T47D (cell line): ENCODE measurements at regions not wholly inside any gene's neighbourhood (a gene's known extent, or its start where the extent isn't known, plus 50 kb on each side); places are given as distances from the start of the nearest gene placed in this dataset.
"Not testable (repeated sequence)": the region's sequence is repeated elsewhere in the genome, so short reads cannot be mapped to it uniquely, and the experiment has no call there.

Experiments
- DNase-seq, 2 experiments: peaks; one replicate each; pipeline versions ENCODE4 v3.0.0 to v3.0.0-alpha.2; 2011 to 2012; ENCODE audit warnings: low read depth in 1 of 2, low spot score in 1 of 2
- JUND ChIP-seq: IDR thresholded peaks from 2 replicates; pipeline ENCODE4 v1.6.1; 2012; ENCODE audit warnings: low read depth
- in situ Hi-C: cut with HindIII; loops from 2 replicates; pipeline ENCODE4 v1.10.0; 2016; ENCODE audit warnings: low sequenced_read_pairs, low pct_unique_long_range_greater_than_20kb

- no peak for TF ChIP-seq JUND
- in situ Hi-C loops: no loop called here
- no peak for DNase-seq
Measured at GRCh38 chr5:27171761-27172261, 133.4 kb upstream of the CDH9 start.

DNA sequence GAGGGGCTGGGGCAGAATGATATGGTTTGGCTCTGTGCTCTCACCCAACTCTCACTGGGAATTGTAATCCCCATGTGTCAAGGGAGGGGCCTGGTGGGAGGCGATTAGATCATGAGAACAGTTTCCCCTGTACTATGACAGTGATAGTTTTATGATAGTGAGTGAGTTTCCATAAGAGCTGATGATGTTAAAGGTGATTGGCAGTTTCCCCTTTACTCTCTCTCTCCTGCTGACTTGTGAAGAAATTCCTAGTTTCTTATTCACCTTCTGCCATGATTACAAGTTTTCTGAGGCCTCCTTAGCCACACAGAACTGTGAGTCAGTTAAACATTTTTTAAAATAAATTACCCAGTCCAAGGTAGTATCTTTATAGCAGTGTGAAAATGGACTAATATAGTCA is 120.4 kb upstream of the CDH9 start:
- TF ChIP-seq JUND: no peak
- in situ Hi-C loops: no loop called here
- no peak for DNase-seq

- in situ Hi-C loops: no loop called here
- no peak for DNase-seq
- no peak for TF ChIP-seq JUND
Measured at GRCh38 chr5:27158171-27158570, 119.8 kb upstream of the CDH9 start.

DNA sequence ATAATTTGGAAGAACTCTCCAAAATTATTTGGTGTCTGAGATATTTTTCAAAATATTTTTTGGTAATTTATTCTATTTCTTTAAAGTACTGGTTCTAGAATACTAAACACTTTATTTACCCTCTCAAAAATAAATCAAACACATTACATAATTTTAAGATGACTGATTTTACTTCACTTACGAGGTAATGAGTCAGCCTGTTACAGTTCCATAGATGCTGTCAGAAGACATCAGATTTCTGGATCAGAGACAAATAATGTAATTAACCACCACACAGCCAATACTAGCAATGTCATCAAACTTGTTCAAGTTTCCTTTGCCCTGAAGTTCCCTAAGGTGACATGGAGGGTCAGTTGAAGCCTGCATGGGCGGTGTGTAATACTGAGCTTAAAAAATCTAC is 106.1 kb upstream of the CDH9 start:
- no peak for DNase-seq
- TF ChIP-seq JUND: no peak
- in situ Hi-C loops: no loop called here

DNA sequence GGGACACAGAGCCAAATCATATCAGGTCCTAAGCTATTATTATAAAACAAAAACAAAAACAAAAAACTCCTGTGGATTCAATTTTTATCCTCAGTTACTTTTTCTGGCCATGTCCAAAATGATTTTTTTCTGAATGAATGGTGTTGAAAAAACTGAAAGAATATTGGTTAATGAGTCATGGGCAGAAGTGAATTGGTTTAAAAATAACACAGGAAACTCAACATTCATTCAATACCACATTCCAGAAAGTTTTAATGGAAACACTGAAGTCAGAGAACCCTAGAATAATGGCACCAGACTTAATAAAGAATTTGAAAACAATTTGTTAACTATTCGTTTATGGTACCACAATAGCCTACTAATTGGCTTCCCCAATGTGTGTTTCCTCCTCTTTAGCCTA is 102.4 kb upstream of the CDH9 start:
- no peak for DNase-seq
- in situ Hi-C loops: no loop called here
- TF ChIP-seq JUND: no peak

DNA sequence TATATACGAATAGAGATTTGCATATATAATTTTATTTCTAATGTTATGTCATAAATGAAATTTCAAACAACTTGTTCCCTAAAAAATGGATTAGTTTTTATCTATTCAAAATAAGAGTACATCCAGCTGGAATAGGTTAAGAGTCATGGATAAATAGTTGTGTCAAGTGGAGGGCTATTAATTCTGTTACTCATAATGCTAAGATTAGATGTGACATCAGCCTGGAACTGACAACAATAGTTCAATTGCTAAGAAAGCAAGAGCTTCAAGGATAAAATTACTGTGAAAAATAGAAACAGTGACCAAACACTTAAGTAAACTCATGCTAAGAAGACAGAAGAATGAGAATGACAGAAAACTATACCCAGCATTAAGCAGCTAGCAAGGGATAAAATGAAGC is 92.2 kb upstream of the CDH9 start:
- no peak for TF ChIP-seq JUND
- DNase-seq: no peak
- in situ Hi-C loops: no loop called here

- in situ Hi-C loops: no loop called here
Measured at GRCh38 chr5:27129926-27130325, 91.5 kb upstream of the CDH9 start.

DNA sequence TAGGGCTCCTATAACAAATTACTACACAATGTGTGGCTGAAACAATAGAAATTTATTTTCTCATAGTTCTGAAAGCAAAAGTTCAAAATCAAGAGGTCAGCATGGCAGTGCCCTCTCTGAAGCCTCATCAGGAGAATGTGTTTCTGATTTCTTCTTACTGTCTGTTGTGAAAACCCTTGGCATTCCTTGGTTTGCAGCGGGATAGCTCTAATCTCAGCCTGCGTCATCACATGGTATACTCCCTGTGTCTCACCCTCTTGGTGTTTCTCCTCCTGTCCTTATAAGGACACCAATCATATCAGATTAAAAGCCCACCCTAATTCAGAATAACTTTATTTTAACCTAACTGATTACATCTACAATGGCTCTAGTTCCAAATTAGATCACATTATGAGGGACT is 87.5 kb upstream of the CDH9 start:
- in situ Hi-C loops: no loop called here
- DNase-seq: no peak
- TF ChIP-seq JUND: no peak

More at GRCh38 chr5:27129926-27130325, 91.5 kb upstream of the CDH9 start:
- TF ChIP-seq JUND: no peak
- DNase-seq: no peak

DNA sequence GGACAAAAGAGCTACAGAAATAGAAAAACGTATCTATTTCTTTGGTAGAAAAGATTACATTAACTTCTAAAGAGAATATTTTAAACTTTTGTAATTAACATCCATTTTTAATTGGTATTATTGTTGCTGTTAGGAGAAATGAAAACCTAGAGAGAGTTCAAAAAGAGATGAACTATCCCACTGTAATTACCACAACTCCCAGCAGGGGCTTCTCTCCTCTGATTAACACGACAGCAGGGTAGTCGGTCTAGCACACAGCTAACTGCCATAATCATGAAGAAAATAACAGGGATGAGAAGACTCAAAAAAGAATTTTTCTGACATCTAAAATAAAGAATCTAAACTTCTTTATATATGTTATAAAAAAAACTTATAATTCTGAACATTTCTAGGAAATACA is 86.2 kb upstream of the CDH9 start:
- peak; percentile 41 to 49 for DNase-seq
- TF ChIP-seq JUND: no peak
- in situ Hi-C loops: no loop called here

GRCh38 chr5:27119736-27120321 is 81.4 kb upstream of the CDH9 start:
- in situ Hi-C loops: not testable (repeated sequence)

DNA sequence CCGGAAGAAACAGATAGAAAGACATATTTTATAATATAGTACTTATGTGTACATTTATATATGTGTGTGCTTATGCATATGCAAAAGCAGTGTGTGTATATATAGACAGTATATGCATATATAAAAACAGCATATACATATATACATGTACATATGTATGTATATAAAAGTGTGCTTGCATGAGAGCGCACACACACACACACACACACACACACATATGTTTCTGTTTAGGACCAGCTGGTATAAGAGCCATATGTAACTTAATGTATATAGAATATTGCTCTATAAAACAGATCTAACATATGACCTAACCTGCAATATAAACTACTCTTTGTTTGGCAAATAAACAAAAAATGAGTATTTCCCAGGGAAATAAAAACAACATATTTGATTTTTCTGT is 65.1 kb upstream of the CDH9 start:
- DNase-seq: no peak
- TF ChIP-seq JUND: no peak
- in situ Hi-C loops: no loop called here

More at GRCh38 chr5:27119736-27120321, 81.4 kb upstream of the CDH9 start:
- DNase-seq: not testable (repeated sequence)

DNA sequence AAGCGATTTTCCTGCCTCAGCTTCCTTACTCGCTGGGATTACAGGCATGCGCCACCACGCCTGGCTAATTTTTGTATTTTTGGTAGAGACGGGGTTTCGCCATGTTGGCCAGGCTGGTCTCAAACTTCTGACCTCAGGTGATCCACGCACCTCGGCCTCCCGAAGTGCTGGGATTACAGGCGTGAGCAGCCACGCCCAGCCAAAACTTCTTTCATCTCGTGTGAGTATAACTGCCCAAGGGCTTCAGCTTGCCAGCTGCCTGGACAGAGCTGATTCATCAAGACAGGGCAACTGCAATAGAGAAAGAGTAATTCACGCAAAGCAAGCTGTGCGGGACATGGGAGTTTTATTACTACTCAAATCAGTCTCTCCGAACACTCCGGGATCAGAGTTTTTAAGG is 57.4 kb upstream of the CDH9 start:
- DNase-seq, in situ Hi-C loops: not testable (repeated sequence)

DNA sequence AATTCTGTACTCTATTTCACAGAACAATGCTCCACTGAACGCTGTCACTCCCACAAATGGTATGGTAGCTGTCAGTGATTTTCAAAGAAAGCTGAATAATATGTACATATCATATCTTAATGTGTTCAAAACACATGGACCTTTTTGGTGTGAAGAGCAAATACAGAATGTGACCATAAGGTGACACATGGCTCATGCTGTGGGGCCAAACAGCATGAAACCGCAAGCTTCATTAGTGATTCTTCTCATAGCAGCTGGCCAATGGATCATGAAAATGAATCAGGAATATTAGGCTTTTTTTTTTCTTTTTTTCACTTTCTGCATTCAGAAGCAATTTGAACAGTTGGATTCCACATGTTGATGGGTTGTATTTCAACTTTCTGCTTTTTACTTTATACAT is 54.9 kb upstream of the CDH9 start:
- TF ChIP-seq JUND: no peak
- DNase-seq: no peak
- in situ Hi-C loops: no loop called here

GRCh38 chr5:27091858-27092257 is 53.5 kb upstream of the CDH9 start:
- DNase-seq: no peak
- TF ChIP-seq JUND: no peak
- in situ Hi-C loops: no loop called here

- DNase-seq, in situ Hi-C loops: not testable (repeated sequence)
Measured at GRCh38 chr5:27088822-27089221, 50.4 kb upstream of the CDH9 start.
